ENCODE measurements at regions not wholly inside any gene's neighbourhood (a gene's known extent, or its start where the extent isn't known, plus 50 kb on each side); places are given as distances from the start of the nearest gene placed in this dataset.

DNA sequence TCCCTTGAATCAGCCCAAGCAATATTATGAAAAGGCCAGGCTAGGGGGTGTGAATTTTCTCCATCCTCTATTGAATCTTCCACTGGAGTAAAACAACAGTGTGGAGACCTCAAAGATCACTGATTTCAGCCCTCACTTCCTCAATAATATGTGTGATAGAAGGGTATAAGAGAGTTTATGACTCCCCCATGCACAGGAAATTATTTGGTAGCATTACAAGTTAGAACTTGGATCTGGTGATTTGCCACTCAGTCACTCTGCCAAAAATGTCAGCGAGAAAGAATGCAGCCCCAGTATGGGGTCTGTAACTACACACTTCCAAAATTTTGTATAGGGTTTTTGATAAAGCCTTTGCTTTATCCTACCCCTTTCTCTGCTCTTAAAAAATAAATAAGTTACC, 81.0 kb upstream of the KCNMB2 start:
- DNase-seq (no peak), ATAC-seq (ENCODE audit: low read depth in 2 of 2) (no peak)
- Mint-ChIP-seq H3K9me3 (peaks cover 0 to 3% (median 0%) of the 10 kb centered on the region in 7 donors), H3K27ac (no peak overlapping the region), H3K4me1 (no peaks in the 10 kb centered on the region), H3K27me3 (peaks cover 17 to 23% (median 18%) of the 10 kb centered on the region in 3 donors), H3K4me3 (no peak overlapping the region), H3K36me3 (no peaks in the 10 kb centered on the region)

- Mint-ChIP-seq H3K4me3 (no peak overlapping the region), H3K36me3 (no peaks in the 10 kb centered on the region), H3K9me3 (peaks cover 0 to 3% (median 0%) of the 10 kb centered on the region in 7 donors), H3K27me3 (peaks cover 22 to 23% (median 22%) of the 10 kb centered on the region in 3 donors), H3K27ac (no peak overlapping the region), H3K4me1 (no peaks in the 10 kb centered on the region)
- DNase-seq: no peak
- ATAC-seq (ENCODE audit: low read depth in 2 of 2): no peak
Observed at GRCh38 chr3:178455946-178456345, 80.3 kb upstream of the KCNMB2 start.

- H3K9me3 Mint-ChIP-seq: peaks cover 0 to 3% (median 0%) of the 10 kb centered on the region in 7 donors
- peaks cover 23 to 28% (median 25%) of the 10 kb centered on the region in 3 donors for H3K27me3 Mint-ChIP-seq
- DNase-seq (no peak), ATAC-seq (ENCODE audit: low read depth in 2 of 2) (no peak)
- H3K27ac Mint-ChIP-seq: peak overlapping the region in 1 of 6 donors; percentile 28
- no peak overlapping the region for H3K4me3 Mint-ChIP-seq
- H3K36me3 Mint-ChIP-seq: no peaks in the 10 kb centered on the region
- H3K4me1 Mint-ChIP-seq: no peaks in the 10 kb centered on the region
Observed at GRCh38 chr3:178456621-178457285, 79.5 kb upstream of the KCNMB2 start.

GRCh38 chr3:178457511-178457910, 78.7 kb upstream of the KCNMB2 start:
- H3K36me3 Mint-ChIP-seq: no peaks in the 10 kb centered on the region

GRCh38 chr3:178458313-178459037, 77.8 kb upstream of the KCNMB2 start:
- ATAC-seq (ENCODE audit: low read depth in 2 of 2) (no peak), DNase-seq (no peak)
- peaks cover 0 to 3% (median 0%) of the 10 kb centered on the region in 7 donors for H3K9me3 Mint-ChIP-seq
- peaks cover 21 to 38% (median 23%) of the 10 kb centered on the region in 3 donors for H3K27me3 Mint-ChIP-seq
- no peak overlapping the region for H3K4me3 Mint-ChIP-seq
- no peaks in the 10 kb centered on the region for H3K4me1 Mint-ChIP-seq
- H3K36me3 Mint-ChIP-seq: no peaks in the 10 kb centered on the region
- no peak overlapping the region for H3K27ac Mint-ChIP-seq

More at GRCh38 chr3:178457511-178457910, 78.7 kb upstream of the KCNMB2 start:
- no peak overlapping the region for H3K27ac Mint-ChIP-seq
- no peaks in the 10 kb centered on the region for H3K4me1 Mint-ChIP-seq
- H3K4me3 Mint-ChIP-seq: no peak overlapping the region
- H3K9me3 Mint-ChIP-seq: peaks cover 0 to 3% (median 0%) of the 10 kb centered on the region in 7 donors
- ATAC-seq (ENCODE audit: low read depth in 2 of 2) (no peak), DNase-seq (no peak)
- H3K27me3 Mint-ChIP-seq: peaks cover 21 to 33% (median 23%) of the 10 kb centered on the region in 3 donors

- ATAC-seq (ENCODE audit: low read depth in 2 of 2): no peak
- peaks cover 0 to 3% (median 0%) of the 10 kb centered on the region in 7 donors for H3K9me3 Mint-ChIP-seq
Observed at GRCh38 chr3:178459038-178459410, 77.2 kb upstream of the KCNMB2 start.

DNA sequence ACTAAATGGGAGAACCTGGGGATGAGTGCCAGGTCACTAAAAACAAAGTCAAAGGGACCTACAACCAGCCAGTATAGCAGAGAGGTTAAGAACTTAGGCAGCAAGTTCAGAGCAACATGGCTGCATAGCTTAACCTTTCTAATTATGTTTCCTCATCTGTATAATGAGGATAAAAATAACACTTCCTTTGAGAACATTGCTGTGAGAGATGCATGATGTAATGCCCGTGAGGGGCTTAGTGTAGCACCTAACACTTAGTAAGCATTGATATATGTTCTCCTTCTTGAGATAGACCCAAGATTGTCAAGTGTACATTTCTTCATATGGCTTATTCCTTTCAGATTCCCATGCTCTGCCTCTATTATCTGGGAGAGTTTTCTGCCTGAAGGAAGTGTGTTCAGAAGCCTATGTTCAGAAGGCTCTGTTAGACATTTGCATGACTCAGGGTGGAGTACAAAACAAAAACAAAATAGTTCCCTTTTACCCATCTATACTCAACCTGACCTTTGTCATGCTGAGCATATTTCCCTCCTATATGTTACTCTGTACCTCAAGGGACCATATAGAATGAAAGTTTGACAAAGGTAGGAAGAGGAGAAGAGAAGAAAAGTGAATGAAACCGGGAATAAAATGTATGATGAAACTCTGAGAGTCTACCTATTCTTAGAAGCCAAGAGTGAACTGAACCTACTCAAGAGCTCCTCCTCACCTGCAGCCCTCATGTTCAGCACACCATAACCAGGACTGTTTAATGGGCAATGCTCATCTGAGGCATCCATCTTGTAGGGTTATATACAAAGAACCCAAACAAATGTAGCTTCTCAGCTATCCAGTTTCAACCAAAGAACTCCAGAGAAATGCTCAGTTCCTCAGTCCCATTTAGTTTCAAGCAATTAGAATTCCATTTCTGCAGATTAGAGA, 70.7 kb upstream of the KCNMB2 start:
- peaks cover 6 to 42% (median 27%) of the 10 kb centered on the region in 3 donors for H3K27me3 Mint-ChIP-seq
- no peaks in the 10 kb centered on the region for H3K36me3 Mint-ChIP-seq
- no peak overlapping the region for H3K27ac Mint-ChIP-seq
- ATAC-seq (ENCODE audit: low read depth in 2 of 2): no peak
- no peaks in the 10 kb centered on the region for H3K4me1 Mint-ChIP-seq
- no peak overlapping the region for H3K4me3 Mint-ChIP-seq
- H3K9me3 Mint-ChIP-seq: peaks cover 0 to 6% (median 0%) of the 10 kb centered on the region in 7 donors
- no peak for DNase-seq

More at GRCh38 chr3:178459038-178459410, 77.2 kb upstream of the KCNMB2 start:
- Mint-ChIP-seq H3K27ac (no peak overlapping the region), H3K4me1 (no peaks in the 10 kb centered on the region), H3K27me3 (peaks cover 21 to 44% (median 23%) of the 10 kb centered on the region in 3 donors), H3K4me3 (no peak overlapping the region), H3K36me3 (no peaks in the 10 kb centered on the region)
- DNase-seq: no peak

DNA sequence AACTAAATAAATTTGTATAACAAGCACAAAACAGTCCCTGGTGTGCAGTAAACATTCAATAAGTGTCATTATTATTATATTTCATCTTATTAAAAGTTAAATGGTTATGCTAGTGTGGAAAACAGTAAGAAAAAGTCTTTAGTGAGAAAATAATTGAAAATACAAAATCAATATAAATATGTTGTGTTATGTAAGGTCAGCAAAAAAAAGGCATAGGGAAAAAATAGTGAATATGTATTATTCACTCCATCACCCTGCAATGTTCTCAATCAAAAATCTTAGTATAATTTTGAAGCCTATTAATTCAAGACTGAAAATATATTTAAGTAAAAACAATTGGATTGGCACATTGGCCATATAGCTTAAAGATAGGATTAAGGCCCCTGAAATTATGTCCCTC, 63.3 kb upstream of the KCNMB2 start:
- no peak overlapping the region for H3K27ac Mint-ChIP-seq
- H3K27me3 Mint-ChIP-seq: peaks cover 15 to 23% (median 16%) of the 10 kb centered on the region in 3 donors
- ATAC-seq (ENCODE audit: low read depth in 2 of 2): no peak
- DNase-seq: no peak
- H3K9me3 Mint-ChIP-seq: peaks cover 0 to 4% (median 0%) of the 10 kb centered on the region in 7 donors
- no peak overlapping the region for H3K4me3 Mint-ChIP-seq
- no peaks in the 10 kb centered on the region for H3K4me1 Mint-ChIP-seq
- no peaks in the 10 kb centered on the region for H3K36me3 Mint-ChIP-seq

DNA sequence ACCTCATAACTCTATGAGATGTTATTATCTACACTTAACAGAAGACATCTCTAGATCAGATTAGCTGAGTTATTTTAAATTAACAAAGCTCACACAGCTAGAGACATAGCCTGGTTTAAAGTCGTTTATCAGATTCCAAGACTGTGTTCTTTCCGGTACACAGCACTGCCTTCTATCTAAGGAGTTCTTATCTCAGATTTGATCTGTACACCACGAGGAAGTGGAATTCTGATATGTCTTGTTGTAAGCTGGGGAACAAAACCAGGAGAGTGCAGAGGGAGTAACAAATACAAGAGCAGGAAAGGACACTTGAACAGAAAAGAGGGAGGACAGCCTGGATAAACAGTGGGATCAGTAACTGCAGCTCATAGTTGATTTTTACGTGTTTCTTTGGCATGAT, 61.7 kb upstream of the KCNMB2 start:
- Mint-ChIP-seq H3K9me3 (peaks cover 0 to 4% (median 0%) of the 10 kb centered on the region in 7 donors), H3K36me3 (no peaks in the 10 kb centered on the region), H3K27me3 (peaks cover 10 to 20% (median 20%) of the 10 kb centered on the region in 3 donors), H3K27ac (no peak overlapping the region), H3K4me3 (no peak overlapping the region), H3K4me1 (no peaks in the 10 kb centered on the region)
- no peak for DNase-seq
- ATAC-seq (ENCODE audit: low read depth in 2 of 2): no peak

DNA sequence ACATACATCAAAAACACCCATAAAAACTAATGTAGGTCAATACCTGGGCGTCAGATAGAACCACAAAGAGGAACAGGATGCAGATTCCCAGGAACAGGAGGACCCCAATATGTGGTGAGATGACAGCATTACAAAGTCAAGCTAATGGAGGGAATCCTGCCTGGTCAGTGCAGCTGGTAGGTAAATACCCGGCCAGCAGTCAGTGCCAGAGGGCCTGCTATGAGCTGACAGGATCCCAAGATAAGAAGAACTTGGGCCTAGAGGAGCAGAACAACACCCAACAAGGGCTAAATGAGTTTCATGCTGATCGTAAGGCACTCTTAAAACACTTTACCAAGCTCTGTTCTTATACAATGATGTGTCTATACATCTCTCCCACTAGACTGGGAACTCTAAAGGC, 61.2 kb upstream of the KCNMB2 start:
- no peaks in the 10 kb centered on the region for H3K4me1 Mint-ChIP-seq
- peaks cover 0 to 2% (median 0%) of the 10 kb centered on the region in 7 donors for H3K9me3 Mint-ChIP-seq
- no peak overlapping the region for H3K27ac Mint-ChIP-seq
- no peaks in the 10 kb centered on the region for H3K36me3 Mint-ChIP-seq
- ATAC-seq (ENCODE audit: low read depth in 2 of 2) (no peak), DNase-seq (no peak)
- no peak overlapping the region for H3K4me3 Mint-ChIP-seq
- peaks cover 8 to 20% (median 15%) of the 10 kb centered on the region in 3 donors for H3K27me3 Mint-ChIP-seq

DNA sequence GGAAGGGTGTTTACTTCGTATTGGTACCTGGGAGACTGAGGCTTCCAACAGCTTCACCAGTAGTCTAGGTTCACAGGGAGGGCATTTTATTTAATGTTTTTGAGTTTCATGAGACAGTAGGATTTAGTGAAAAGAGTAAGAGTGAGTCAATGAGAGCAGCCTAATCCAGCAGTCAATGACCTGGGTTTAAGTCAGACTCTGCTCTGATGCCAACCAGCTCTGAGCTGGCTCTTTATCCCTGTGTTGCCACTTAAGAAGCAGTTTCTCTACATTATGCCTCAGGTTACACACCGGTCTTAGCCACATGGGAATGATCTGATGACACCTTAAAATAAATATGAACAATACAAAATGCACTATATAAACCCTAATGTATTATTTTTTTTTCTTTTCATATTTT, 59.4 kb upstream of the KCNMB2 start:
- Mint-ChIP-seq H3K4me3 (no peak overlapping the region), H3K9me3 (peaks cover 0 to 2% (median 0%) of the 10 kb centered on the region in 7 donors), H3K27ac (peak overlapping the region in 1 of 6 donors; percentile 28), H3K4me1 (peaks cover 5 to 11% (median 7%) of the 10 kb centered on the region in 3 donors), H3K27me3 (peaks cover 8 to 17% (median 15%) of the 10 kb centered on the region in 3 donors), H3K36me3 (no peaks in the 10 kb centered on the region)
- no peak for ATAC-seq (ENCODE audit: low read depth in 2 of 2)
- DNase-seq: no peak

DNA sequence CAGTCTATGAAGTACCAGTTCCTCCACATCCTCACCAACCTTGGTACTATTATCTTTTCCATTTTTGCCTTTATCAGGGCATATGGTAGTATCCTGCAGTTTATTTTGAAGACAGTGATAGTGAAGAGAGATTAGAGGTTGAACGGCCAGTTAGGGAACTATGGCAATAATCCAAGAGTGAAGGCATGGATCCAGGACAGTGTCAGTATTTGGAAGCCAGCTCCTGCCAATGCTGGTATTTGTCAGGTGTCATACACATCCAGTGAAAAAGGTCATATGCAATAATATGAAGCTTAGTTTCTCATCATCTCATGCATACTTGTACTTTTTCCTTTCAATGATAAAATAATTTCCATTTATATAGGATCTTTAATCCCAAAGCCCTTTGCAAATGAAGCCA, 56.8 kb upstream of the KCNMB2 start:
- ATAC-seq (ENCODE audit: low read depth in 2 of 2): no peak

GRCh38 chr3:178479860-178480259, 56.4 kb upstream of the KCNMB2 start:
- ATAC-seq (ENCODE audit: low read depth in 2 of 2) (no peak), DNase-seq (no peak)
- H3K4me1 Mint-ChIP-seq: peaks cover 5 to 11% (median 7%) of the 10 kb centered on the region in 3 donors
- no peaks in the 10 kb centered on the region for H3K36me3 Mint-ChIP-seq
- no peak overlapping the region for H3K4me3 Mint-ChIP-seq
- H3K9me3 Mint-ChIP-seq: peaks cover 0 to 2% (median 0%) of the 10 kb centered on the region in 7 donors
- H3K27me3 Mint-ChIP-seq: peaks cover 1 to 11% (median 8%) of the 10 kb centered on the region in 3 donors
- H3K27ac Mint-ChIP-seq: no peak overlapping the region

More for the DNA sequence above, 56.8 kb upstream of the KCNMB2 start:
- Mint-ChIP-seq H3K4me1 (peaks cover 5 to 11% (median 7%) of the 10 kb centered on the region in 3 donors), H3K27ac (no peak overlapping the region), H3K36me3 (no peaks in the 10 kb centered on the region), H3K9me3 (peaks cover 0 to 2% (median 0%) of the 10 kb centered on the region in 7 donors), H3K4me3 (no peak overlapping the region), H3K27me3 (peaks cover 5 to 15% (median 12%) of the 10 kb centered on the region in 3 donors)
- no peak for DNase-seq

Measured in naive B cell (primary cell).